NCI-H526 (cell line): ENCODE measurements at regions not wholly inside any gene's neighbourhood (a gene's known extent, or its start where the extent isn't known, plus 50 kb on each side); places are given as distances from the start of the nearest gene placed in this dataset.

Source experiments
- DNase-seq, 2 experiments: peaks; one replicate each; lab custom pipeline; 2025; lab: John Stamatoyannopoulos, UW

GRCh38 chr5:2149195-2149539 lies 266.4 kb upstream of the IRX4 start:
- no peak for DNase-seq

- DNase-seq: no peak
Measured at GRCh38 chr5:2148312-2149194, 265.8 kb upstream of the IRX4 start.

- DNase-seq: no peak
Measured at GRCh38 chr5:2147504-2148311, 265.0 kb upstream of the IRX4 start.

GRCh38 chr5:2143646-2144353 lies 261.1 kb upstream of the IRX4 start:
- no peak for DNase-seq

- no peak for DNase-seq
Measured at GRCh38 chr5:2143088-2143487, 260.4 kb upstream of the IRX4 start.

- no peak for DNase-seq
Measured at GRCh38 chr5:2142456-2142954, 259.8 kb upstream of the IRX4 start.

GRCh38 chr5:2141254-2142000 lies 258.7 kb upstream of the IRX4 start:
- DNase-seq: no peak

GRCh38 chr5:2140501-2141175 lies 257.9 kb upstream of the IRX4 start:
- DNase-seq: no peak

- no peak for DNase-seq
Measured at GRCh38 chr5:2139478-2139877, 256.8 kb upstream of the IRX4 start.

GRCh38 chr5:2138896-2139295 lies 256.2 kb upstream of the IRX4 start:
- no peak for DNase-seq

GRCh38 chr5:2137444-2138050 lies 254.8 kb upstream of the IRX4 start:
- DNase-seq: no peak

- DNase-seq: no peak
Measured at GRCh38 chr5:2136728-2137333, 254.1 kb upstream of the IRX4 start.

- DNase-seq: no peak
Measured at GRCh38 chr5:2135833-2136232, 253.1 kb upstream of the IRX4 start.

- no peak for DNase-seq
Measured at GRCh38 chr5:2135354-2135753, 252.6 kb upstream of the IRX4 start.

- DNase-seq: no peak
Measured at GRCh38 chr5:2134543-2135292, 252.0 kb upstream of the IRX4 start.

GRCh38 chr5:2133936-2134335 lies 251.2 kb upstream of the IRX4 start:
- no peak for DNase-seq

GRCh38 chr5:2133080-2133479 lies 250.4 kb upstream of the IRX4 start:
- DNase-seq: no peak

- no peak for DNase-seq
Measured at GRCh38 chr5:2132497-2132847, 249.7 kb upstream of the IRX4 start.

GRCh38 chr5:2131826-2132496 lies 249.2 kb upstream of the IRX4 start:
- no peak for DNase-seq
